ENCODE measurements at regions not wholly inside any gene's neighbourhood (a gene's known extent, or its start where the extent isn't known, plus 50 kb on each side); places are given as distances from the start of the nearest gene placed in this dataset.

DNA sequence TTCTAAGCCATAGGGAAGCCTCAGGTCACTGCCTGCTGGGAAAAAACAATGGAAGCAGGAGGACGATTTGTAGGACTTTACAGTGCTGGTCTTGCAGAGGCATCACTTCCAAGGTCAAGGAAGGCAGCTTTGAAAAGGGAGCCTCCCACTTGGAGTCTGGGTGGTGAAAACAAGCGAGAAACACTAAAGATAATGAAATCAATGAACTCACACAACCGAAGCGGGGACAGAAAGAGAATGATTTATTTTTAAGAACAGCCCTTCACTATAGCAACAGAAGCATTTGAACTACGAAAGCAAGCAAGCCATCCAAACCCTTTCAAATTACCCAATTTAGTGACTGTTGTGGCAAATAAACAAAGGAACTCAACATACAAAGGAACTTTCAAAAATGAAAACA, 227.5 kb downstream of the THBS2 start:
- TF ChIP-seq, protein P1, sequence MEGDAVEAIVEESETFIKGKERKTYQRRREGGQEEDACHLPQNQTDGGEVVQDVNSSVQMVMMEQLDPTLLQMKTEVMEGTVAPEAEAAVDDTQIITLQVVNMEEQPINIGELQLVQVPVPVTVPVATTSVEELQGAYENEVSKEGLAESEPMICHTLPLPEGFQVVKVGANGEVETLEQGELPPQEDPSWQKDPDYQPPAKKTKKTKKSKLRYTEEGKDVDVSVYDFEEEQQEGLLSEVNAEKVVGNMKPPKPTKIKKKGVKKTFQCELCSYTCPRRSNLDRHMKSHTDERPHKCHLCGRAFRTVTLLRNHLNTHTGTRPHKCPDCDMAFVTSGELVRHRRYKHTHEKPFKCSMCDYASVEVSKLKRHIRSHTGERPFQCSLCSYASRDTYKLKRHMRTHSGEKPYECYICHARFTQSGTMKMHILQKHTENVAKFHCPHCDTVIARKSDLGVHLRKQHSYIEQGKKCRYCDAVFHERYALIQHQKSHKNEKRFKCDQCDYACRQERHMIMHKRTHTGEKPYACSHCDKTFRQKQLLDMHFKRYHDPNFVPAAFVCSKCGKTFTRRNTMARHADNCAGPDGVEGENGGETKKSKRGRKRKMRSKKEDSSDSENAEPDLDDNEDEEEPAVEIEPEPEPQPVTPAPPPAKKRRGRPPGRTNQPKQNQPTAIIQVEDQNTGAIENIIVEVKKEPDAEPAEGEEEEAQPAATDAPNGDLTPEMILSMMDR (IDR thresholded peaks at IDR 0.05): no peak
- TF ChIP-seq EZH2 (IDR thresholded peaks at IDR 0.05; ENCODE audit: borderline replicate concordance, insufficient read depth, low read depth, low read length, poor library complexity, severe bottlenecking): no peak

Measured in B cell (primary cell).